HCT116 (cell line): ENCODE measurements at regions not wholly inside any gene's neighbourhood (a gene's known extent, or its start where the extent isn't known, plus 50 kb on each side); places are given as distances from the start of the nearest gene placed in this dataset.

Experiments
- ATAC-seq: fragments of 200-7000 bp; cut with Tn5 transposase; 2 replicates; pipeline ENCODE4 v1.9.1; 2020; ENCODE audit warnings: mild to moderate bottlenecking, moderate library complexity
- BruUV-seq: library from RNA; stranded (reverse); fragments of 400-500 nt; replicated peaks from 2 replicates; lab custom pipeline; 2021; lab: Mats Ljungman, UMichigan
- CTCF ChIA-PET: fragments of 300-600 bp; sonication (Branson Sonifier 250); formaldehyde crosslinking; loops from one replicate; lab custom pipeline; 2021; ENCODE audit warnings: antibody characterized with exemption; lab: Charles Lee
- POLR2A ChIA-PET: fragments of 300-600, 350-600 bp; sonication (Branson Sonifier 250); formaldehyde crosslinking; loops from one replicate; lab custom pipeline; 2021; ENCODE audit warnings: antibody characterized with exemption; lab: Charles Lee
- RAD21 ChIA-PET, 2 experiments: fragments of 300-600 bp; sonication (Branson Sonifier 250); formaldehyde crosslinking; loops; one replicate each; lab custom pipeline; 2023; ENCODE audit warnings: low total read pairs in 2 of 2; ENCODE audit not compliant: uncharacterized antibody in 2 of 2, unreplicated experiment in 2 of 2, low non-redundant PET in 1 of 2; lab: Charles Lee
- DNase-seq: peaks from one replicate; pipeline ENCODE4 v3.0.0-alpha.2; 2010; ENCODE audit warnings: low read depth, low spot score
- H2AFZ ChIP-seq: fragments of 200-600 bp; shearing (Covaris generic), sonication (generic); 2 replicates; pipeline ENCODE4 v1.6.1; 2017; ENCODE audit warnings: low read depth, mixed run types, mixed read lengths, antibody characterized with exemption, low read length; ENCODE audit not compliant: poor library complexity, severe bottlenecking
- H3K27ac ChIP-seq: 2 replicates; pipeline ENCODE4 v1.5.1; 2012; ENCODE audit warnings: low read depth, low read length
- H3K27me3 ChIP-seq: fragments of 200-600 bp; sonication (generic); 2 replicates; pipeline ENCODE4 v1.6.1; 2016; ENCODE audit warnings: mixed run types, low read length, mixed read lengths; ENCODE audit not compliant: insufficient read depth
- H3K36me3 ChIP-seq, 2 experiments: fragments of 200-500 bp in 1 of 2; fragments of 200-600 bp in 1 of 2; sonication (Bioruptor generic) in 1 of 2; sonication (generic) in 1 of 2; 2 replicates each; pipeline versions ENCODE4 v1.5.1 to v1.6.1; 2014 to 2016; ENCODE audit warnings: low read length in 2 of 2, inconsistent platforms in 1 of 2, mixed read lengths in 1 of 2, mixed run types in 1 of 2; ENCODE audit not compliant: insufficient read depth in 2 of 2, control insufficient read depth in 1 of 2
- H3K4me1 ChIP-seq, 2 experiments: fragments of 200-600 bp in 1 of 2; sonication (generic) in 1 of 2; 2 replicates each; pipeline versions ENCODE4 v1.5.1 to v1.6.1; 2012 to 2017; ENCODE audit warnings: low read length in 2 of 2, inconsistent platforms in 1 of 2, mild to moderate bottlenecking in 1 of 2, mixed read lengths in 1 of 2, mixed run types in 1 of 2, moderate library complexity in 1 of 2; ENCODE audit not compliant: insufficient read depth in 2 of 2, control insufficient read depth in 1 of 2
- H3K4me2 ChIP-seq: fragments of 200-600 bp; sonication (generic); 2 replicates; pipeline ENCODE4 v1.6.1; 2017; ENCODE audit warnings: mixed run types, low read length, mixed read lengths
- H3K4me3 ChIP-seq, 2 experiments: fragments of 200-600 bp in 1 of 2; sonication (generic) in 1 of 2; replicated peaks in 1 of 2; 2 replicates each; pipeline ENCODE4 v1.5.1; 2011 to 2016; ENCODE audit warnings: low read length in 2 of 2, control low read depth in 1 of 2, low read depth in 1 of 2, mild to moderate bottlenecking in 1 of 2, mixed read lengths in 1 of 2, mixed run types in 1 of 2
- H3K79me2 ChIP-seq: fragments of 200-600 bp; sonication (generic); 2 replicates; pipeline ENCODE4 v1.6.1; 2017; ENCODE audit warnings: mild to moderate bottlenecking, mixed run types, low read length, moderate library complexity, mixed read lengths; ENCODE audit not compliant: insufficient read depth
- H3K9ac ChIP-seq: fragments of 200-600 bp; sonication (generic); 2 replicates; pipeline ENCODE4 v1.6.1; 2016; ENCODE audit warnings: low read length, mixed read lengths
- H3K9me2 ChIP-seq: fragments of 200-600 bp; sonication (generic), shearing (Covaris generic); 2 replicates; pipeline ENCODE4 v1.6.1; 2017; ENCODE audit warnings: mixed run types, mild to moderate bottlenecking, moderate library complexity; ENCODE audit not compliant: insufficient read depth
- H3K9me3 ChIP-seq, 2 experiments: fragments of 200-500 bp in 1 of 2; fragments of 200-600 bp in 1 of 2; sonication (Bioruptor generic) in 1 of 2; sonication (generic) in 1 of 2; 2 replicates each; pipeline ENCODE4 v1.6.1; 2014 to 2017; ENCODE audit warnings: low read length in 2 of 2, mixed read lengths in 2 of 2, inconsistent platforms in 1 of 2, low read depth in 1 of 2, mild to moderate bottlenecking in 1 of 2, mixed run types in 1 of 2, moderate library complexity in 1 of 2; ENCODE audit not compliant: control insufficient read depth in 1 of 2, insufficient read depth in 1 of 2
- H4K20me1 ChIP-seq: fragments of 200-600 bp; sonication (generic), shearing (Covaris generic); 2 replicates; pipeline ENCODE4 v1.6.1; 2017; ENCODE audit warnings: mixed run types, mild to moderate bottlenecking, moderate library complexity; ENCODE audit not compliant: insufficient read depth
- ATF3 ChIP-seq: IDR thresholded peaks from 2 replicates; pipeline ENCODE4 v1.6.1; 2012
- CBX3 ChIP-seq: IDR thresholded peaks from 2 replicates; pipeline ENCODE4 v1.6.1; 2012; ENCODE audit warnings: low read depth
- EGR1 ChIP-seq: IDR thresholded peaks from 2 replicates; pipeline ENCODE4 v1.6.1; 2012; ENCODE audit warnings: low read depth
- ELF1 ChIP-seq: IDR thresholded peaks from 2 replicates; pipeline ENCODE4 v1.6.1; 2012; ENCODE audit warnings: low read depth, borderline replicate concordance
- EZH2phosphoT487 ChIP-seq: fragments of 200-600 bp; IDR thresholded peaks from 2 replicates; pipeline ENCODE4 v1.6.1; 2018; ENCODE audit warnings: antibody characterized with exemption, borderline replicate concordance
- FOSL1 ChIP-seq: IDR thresholded peaks from 2 replicates; pipeline ENCODE4 v1.6.1; 2012; ENCODE audit warnings: low read depth
- JUND ChIP-seq: IDR thresholded peaks from 2 replicates; pipeline ENCODE4 v1.6.1; 2012
- MAX ChIP-seq: IDR thresholded peaks from 2 replicates; pipeline ENCODE4 v1.6.1; 2012
- POLR2A ChIP-seq: IDR thresholded peaks from 2 replicates; pipeline ENCODE4 v1.7.0; 2011; ENCODE audit warnings: borderline replicate concordance; ENCODE audit not compliant: insufficient read depth, insufficient read length; ENCODE audit errors: extremely low read depth
- RAD21 ChIP-seq: IDR thresholded peaks from 2 replicates; pipeline ENCODE4 v1.6.1; 2012; ENCODE audit warnings: low read depth, mild to moderate bottlenecking
- REST ChIP-seq: IDR thresholded peaks from 2 replicates; pipeline ENCODE4 v1.6.1; 2012; ENCODE audit warnings: low read depth
- SIN3A ChIP-seq: IDR thresholded peaks from 2 replicates; pipeline ENCODE4 v1.6.1; 2012; ENCODE audit warnings: low read depth
- SP1 ChIP-seq: IDR thresholded peaks from 2 replicates; pipeline ENCODE4 v1.6.1; 2012; ENCODE audit warnings: low read depth
- SRF ChIP-seq: IDR thresholded peaks from 2 replicates; pipeline ENCODE4 v1.6.1; 2012; ENCODE audit warnings: low read depth
- TCF7L2 ChIP-seq: IDR thresholded peaks from 2 replicates; pipeline ENCODE4 v1.7.0; 2011; ENCODE audit warnings: borderline replicate concordance, inconsistent platforms; ENCODE audit not compliant: insufficient read depth, insufficient read length; ENCODE audit errors: extremely low read depth
- YY1 ChIP-seq: IDR thresholded peaks from 2 replicates; pipeline ENCODE4 v1.6.1; 2011; ENCODE audit warnings: low read length, low read depth, moderate library complexity, mild to moderate bottlenecking; ENCODE audit not compliant: insufficient replicate concordance; ENCODE audit errors: extremely low read depth
- ZBTB33 ChIP-seq: IDR thresholded peaks from 2 replicates; pipeline ENCODE4 v1.6.1; 2011; ENCODE audit warnings: mild to moderate bottlenecking, low read length, moderate library complexity; ENCODE audit not compliant: insufficient replicate concordance; ENCODE audit errors: extremely low read depth
- ZFX ChIP-seq: fragments of 450-650 bp; IDR thresholded peaks from 2 replicates; pipeline ENCODE4 v1.6.1; 2017
- intact Hi-C: fragments of 100-400 bp; cut with micrococcal nuclease; formaldehyde crosslinking; loops from 2 replicates; pipeline ENCODE4 v1.10.0; 2022

- no peak for TF ChIP-seq FOSL1
- TF ChIP-seq POLR2A, result no peak
- no peak for TF ChIP-seq ZBTB33
- no peak for TF ChIP-seq SRF
- no peak for TF ChIP-seq YY1
- TF ChIP-seq JUND, result no peak
- TF ChIP-seq ELF1, result no peak
Observed at GRCh38 chr22:42328784-42329145, 58.3 kb upstream of the TCF20 start (continued).

- ChIA-PET CTCF (no interaction called here), RAD21 (no interaction called here), POLR2A (no interaction called here)
- no peak overlapping the region for H2AFZ ChIP-seq
- no TSS peak for BruUV-seq
- H3K27me3 ChIP-seq, result no peaks in the 10 kb centered on the region
- no peaks in the 10 kb centered on the region for H3K9me2 ChIP-seq
- no peaks in the 10 kb centered on the region for H4K20me1 ChIP-seq
- DNase-seq (no peak), ATAC-seq (no peak)
- H3K4me3 ChIP-seq, result no peak overlapping the region
- intact Hi-C loops, result no loop called here
- H3K79me2 ChIP-seq, result no peaks in the 10 kb centered on the region
- no peaks in the 10 kb centered on the region for H3K36me3 ChIP-seq
- no peak overlapping the region for H3K9ac ChIP-seq
- TF ChIP-seq MAX (no peak), TCF7L2 (no peak), JUND (no peak), EGR1 (no peak), RAD21 (no peak), CBX3 (no peak), SIN3A (no peak), SP1 (no peak), REST (no peak), EZH2phosphoT487 (no peak), ZFX (no peak), ATF3 (no peak), ZBTB33 (no peak), POLR2A (no peak)
- peaks cover 8 to 24% of the 10 kb centered on the region in 2 experiments for H3K4me1 ChIP-seq
- H3K4me2 ChIP-seq, result no peak overlapping the region
- no peak overlapping the region for H3K27ac ChIP-seq
- no peaks in the 10 kb centered on the region for H3K9me3 ChIP-seq
Observed at GRCh38 chr22:42328130-42328783, 57.8 kb upstream of the TCF20 start.
